Omental fat pad (tissue), 3 donors: ENCODE measurements at regions not wholly inside any gene's neighbourhood (a gene's known extent, or its start where the extent isn't known, plus 50 kb on each side); places are given as distances from the start of the nearest gene placed in this dataset.

Experiments
- ATAC-seq: fragments of 150-250 bp; one replicate; pipeline ENCODE4 v1.9.1; 2016; ENCODE audit warnings: mild to moderate bottlenecking, moderate library complexity; ENCODE audit not compliant: low FRiP score
- DNase-seq: peaks from one replicate; pipeline ENCODE4 v3.0.0-alpha.2; 2019; ENCODE audit warnings: low spot score
- TF ChIP-seq, protein P1 (sequence below), 3 donors: fragments of 450-650 bp; IDR thresholded peaks; one replicate each; pipeline ENCODE4 v1.5.1; 2016 to 2017; ENCODE audit warnings: antibody characterized with exemption in 3 of 3, mild to moderate bottlenecking in 3 of 3, moderate library complexity in 2 of 3

- no peak for ATAC-seq
- TF ChIP-seq, protein P1, sequence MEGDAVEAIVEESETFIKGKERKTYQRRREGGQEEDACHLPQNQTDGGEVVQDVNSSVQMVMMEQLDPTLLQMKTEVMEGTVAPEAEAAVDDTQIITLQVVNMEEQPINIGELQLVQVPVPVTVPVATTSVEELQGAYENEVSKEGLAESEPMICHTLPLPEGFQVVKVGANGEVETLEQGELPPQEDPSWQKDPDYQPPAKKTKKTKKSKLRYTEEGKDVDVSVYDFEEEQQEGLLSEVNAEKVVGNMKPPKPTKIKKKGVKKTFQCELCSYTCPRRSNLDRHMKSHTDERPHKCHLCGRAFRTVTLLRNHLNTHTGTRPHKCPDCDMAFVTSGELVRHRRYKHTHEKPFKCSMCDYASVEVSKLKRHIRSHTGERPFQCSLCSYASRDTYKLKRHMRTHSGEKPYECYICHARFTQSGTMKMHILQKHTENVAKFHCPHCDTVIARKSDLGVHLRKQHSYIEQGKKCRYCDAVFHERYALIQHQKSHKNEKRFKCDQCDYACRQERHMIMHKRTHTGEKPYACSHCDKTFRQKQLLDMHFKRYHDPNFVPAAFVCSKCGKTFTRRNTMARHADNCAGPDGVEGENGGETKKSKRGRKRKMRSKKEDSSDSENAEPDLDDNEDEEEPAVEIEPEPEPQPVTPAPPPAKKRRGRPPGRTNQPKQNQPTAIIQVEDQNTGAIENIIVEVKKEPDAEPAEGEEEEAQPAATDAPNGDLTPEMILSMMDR (IDR thresholded peaks at IDR 0.05) = no peak
- DNase-seq = no peak
Observed at GRCh38 chr1:81619156-81619555, 181.6 kb upstream of the ADGRL2 start.

DNA sequence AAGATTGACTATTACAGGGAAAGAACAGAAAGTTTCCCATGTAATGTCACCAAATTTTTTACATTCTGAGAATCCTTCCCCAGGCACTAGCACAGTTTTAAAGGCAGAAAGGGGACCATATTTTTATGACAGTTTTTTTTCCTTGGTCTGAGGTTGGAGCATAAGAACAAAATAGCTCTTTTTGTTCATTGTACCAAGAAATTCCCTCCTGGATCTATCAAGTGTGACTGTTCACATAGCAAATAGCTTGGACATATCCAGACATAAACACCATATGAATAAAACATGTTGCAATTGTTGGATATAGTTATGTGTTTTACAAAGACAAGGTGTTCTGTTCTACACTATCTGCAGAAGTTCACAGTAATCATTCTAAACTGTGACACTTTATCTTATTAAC is 182.4 kb upstream of the ADGRL2 start:
- no peak for ATAC-seq
- DNase-seq = no peak
- TF ChIP-seq, protein P1 (IDR thresholded peaks at IDR 0.05) = no peak

GRCh38 chr1:81617308-81617967 is 183.3 kb upstream of the ADGRL2 start:
- TF ChIP-seq, protein P1 (IDR thresholded peaks at IDR 0.05) = no peak
- no peak for ATAC-seq
- DNase-seq = no peak

GRCh38 chr1:81613803-81614202 is 186.9 kb upstream of the ADGRL2 start:
- DNase-seq (no peak), ATAC-seq (no peak)
- TF ChIP-seq, protein P1 (IDR thresholded peaks at IDR 0.05) = no peak

GRCh38 chr1:81607924-81608323 is 192.8 kb upstream of the ADGRL2 start:
- DNase-seq (no peak), ATAC-seq (no peak)
- TF ChIP-seq, protein P1 (IDR thresholded peaks at IDR 0.05) = no peak

DNA sequence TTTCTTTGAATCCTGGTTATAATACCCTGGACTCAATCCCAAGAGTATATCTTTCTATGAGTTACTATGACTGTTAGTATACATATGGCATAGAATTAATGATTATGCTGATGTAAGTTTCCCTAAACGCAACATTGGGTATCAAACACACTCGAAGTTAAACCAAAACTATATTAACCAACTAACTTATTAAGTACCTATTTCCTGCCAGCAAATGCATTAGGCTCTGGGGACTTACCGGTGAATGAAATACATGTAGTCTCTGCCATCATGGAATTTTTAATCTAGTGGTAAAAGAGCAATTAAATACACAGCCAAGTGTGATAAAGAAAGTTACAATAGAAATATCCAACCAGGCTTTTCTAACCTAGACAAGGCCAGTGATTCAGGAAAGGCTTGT is 193.6 kb upstream of the ADGRL2 start:
- DNase-seq (no peak), ATAC-seq (no peak)
- TF ChIP-seq, protein P1 (IDR thresholded peaks at IDR 0.05) = no peak

DNA sequence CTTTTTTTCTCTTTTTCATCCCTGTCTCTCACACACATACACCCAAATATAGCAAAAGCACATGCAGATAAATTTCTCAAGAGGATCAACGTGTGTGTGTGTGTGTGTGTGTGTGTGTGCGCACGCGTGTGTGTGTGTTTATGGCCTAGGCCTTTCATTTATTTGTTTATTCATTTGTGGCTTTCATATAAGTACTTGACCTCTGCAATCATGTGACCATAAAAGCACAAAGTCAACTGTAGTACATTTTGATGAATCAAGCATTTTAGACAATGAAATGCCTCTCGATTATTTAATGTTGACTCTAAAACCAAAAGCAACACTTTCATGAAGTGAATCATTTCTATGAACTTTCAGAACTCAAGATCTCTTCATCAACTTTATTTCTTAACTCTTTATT is 194.1 kb upstream of the ADGRL2 start:
- TF ChIP-seq, protein P1 (IDR thresholded peaks at IDR 0.05) = no peak
- ATAC-seq = no peak
- DNase-seq = no peak
